ENCODE measurements at regions not wholly inside any gene's neighbourhood (a gene's known extent, or its start where the extent isn't known, plus 50 kb on each side); places are given as distances from the start of the nearest gene placed in this dataset.
"Not testable (repeated sequence)": the region's sequence is repeated elsewhere in the genome, so short reads cannot be mapped to it uniquely, and the experiment has no call there.

GRCh38 chr21:9744593-9744992 is 776.8 kb upstream of the TPTE start:
- not testable (repeated sequence) for H3K36me3 ChIP-seq (ENCODE audit: control insufficient read depth, insufficient read depth, low read length); H3K4me1 ChIP-seq (ENCODE audit: control insufficient read depth, insufficient read depth, low read length); H3K9me3 ChIP-seq (ENCODE audit: control insufficient read depth, low read depth, low read length); H3K27me3 ChIP-seq (ENCODE audit: control insufficient read depth, insufficient read depth, low read length); H3K27ac ChIP-seq (ENCODE audit: low read length); H3K4me3 ChIP-seq (ENCODE audit: low read length); DNase-seq
- WGBS (ENCODE audit: insufficient coverage, low lambda C conversion rate), result 60% methylated on average over 1 of the region's 4 CpGs

- not testable (repeated sequence) for H3K36me3 ChIP-seq (ENCODE audit: control insufficient read depth, insufficient read depth, low read length); DNase-seq; H3K27me3 ChIP-seq (ENCODE audit: control insufficient read depth, insufficient read depth, low read length); H3K9me3 ChIP-seq (ENCODE audit: control insufficient read depth, low read depth, low read length); H3K27ac ChIP-seq (ENCODE audit: low read length); H3K4me3 ChIP-seq (ENCODE audit: low read length); H3K4me1 ChIP-seq (ENCODE audit: control insufficient read depth, insufficient read depth, low read length)
- 52% methylated on average over 6 of the region's 9 CpGs for WGBS (ENCODE audit: insufficient coverage, low lambda C conversion rate)
These were observed 775.8 kb upstream of the TPTE start for GRCh38 chr21:9745457-9746108.

GRCh38 chr21:9746311-9746710 is 775.1 kb upstream of the TPTE start:
- not testable (repeated sequence) for H3K36me3 ChIP-seq (ENCODE audit: control insufficient read depth, insufficient read depth, low read length); H3K4me3 ChIP-seq (ENCODE audit: low read length); DNase-seq; H3K27me3 ChIP-seq (ENCODE audit: control insufficient read depth, insufficient read depth, low read length); H3K27ac ChIP-seq (ENCODE audit: low read length); H3K4me1 ChIP-seq (ENCODE audit: control insufficient read depth, insufficient read depth, low read length); H3K9me3 ChIP-seq (ENCODE audit: control insufficient read depth, low read depth, low read length)
- WGBS (ENCODE audit: insufficient coverage, low lambda C conversion rate), result no CpG with 5 or more reads among the region's 2 CpGs

- H3K9me3 ChIP-seq (ENCODE audit: control insufficient read depth, low read depth, low read length); H3K27ac ChIP-seq (ENCODE audit: low read length); H3K36me3 ChIP-seq (ENCODE audit: control insufficient read depth, insufficient read depth, low read length); DNase-seq; H3K4me3 ChIP-seq (ENCODE audit: low read length); H3K27me3 ChIP-seq (ENCODE audit: control insufficient read depth, insufficient read depth, low read length); H3K4me1 ChIP-seq (ENCODE audit: control insufficient read depth, insufficient read depth, low read length): not testable (repeated sequence)
- 40% methylated on average over 1 of the region's 8 CpGs for WGBS (ENCODE audit: insufficient coverage, low lambda C conversion rate)
These were observed 774.4 kb upstream of the TPTE start for GRCh38 chr21:9746831-9747606.

- not testable (repeated sequence) for H3K9me3 ChIP-seq (ENCODE audit: control insufficient read depth, low read depth, low read length); DNase-seq; H3K27ac ChIP-seq (ENCODE audit: low read length); H3K36me3 ChIP-seq (ENCODE audit: control insufficient read depth, insufficient read depth, low read length); H3K4me3 ChIP-seq (ENCODE audit: low read length); H3K4me1 ChIP-seq (ENCODE audit: control insufficient read depth, insufficient read depth, low read length); H3K27me3 ChIP-seq (ENCODE audit: control insufficient read depth, insufficient read depth, low read length)
- no CpG with 5 or more reads among the region's 5 CpGs for WGBS (ENCODE audit: insufficient coverage, low lambda C conversion rate)
These were observed 773.5 kb upstream of the TPTE start for GRCh38 chr21:9747870-9748269.

DNA sequence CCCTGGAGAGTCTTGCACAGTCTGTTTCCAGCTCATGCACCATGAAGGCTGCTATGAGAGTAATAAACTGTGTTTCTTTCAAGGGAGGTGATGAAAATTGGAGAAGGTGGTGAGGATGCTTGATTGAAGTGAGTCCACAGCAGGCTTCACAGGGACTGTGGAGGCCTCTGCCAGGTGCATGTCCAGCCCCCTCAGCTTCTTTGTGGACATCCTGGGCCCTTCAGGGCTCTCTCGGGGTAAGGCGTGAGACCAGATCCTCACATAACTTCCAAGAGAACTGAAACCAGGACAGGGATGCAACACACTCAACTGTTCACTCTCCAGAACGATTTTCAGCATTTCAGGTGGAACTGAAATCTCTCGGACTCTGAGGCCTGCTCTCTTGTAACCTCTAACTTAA is 772.9 kb upstream of the TPTE start:
- H3K27ac ChIP-seq (ENCODE audit: low read length); H3K9me3 ChIP-seq (ENCODE audit: control insufficient read depth, low read depth, low read length); H3K4me1 ChIP-seq (ENCODE audit: control insufficient read depth, insufficient read depth, low read length); H3K27me3 ChIP-seq (ENCODE audit: control insufficient read depth, insufficient read depth, low read length); H3K4me3 ChIP-seq (ENCODE audit: low read length); H3K36me3 ChIP-seq (ENCODE audit: control insufficient read depth, insufficient read depth, low read length); DNase-seq: not testable (repeated sequence)
- WGBS (ENCODE audit: insufficient coverage, low lambda C conversion rate), result 33% methylated on average over 2 of the region's 4 CpGs

DNA sequence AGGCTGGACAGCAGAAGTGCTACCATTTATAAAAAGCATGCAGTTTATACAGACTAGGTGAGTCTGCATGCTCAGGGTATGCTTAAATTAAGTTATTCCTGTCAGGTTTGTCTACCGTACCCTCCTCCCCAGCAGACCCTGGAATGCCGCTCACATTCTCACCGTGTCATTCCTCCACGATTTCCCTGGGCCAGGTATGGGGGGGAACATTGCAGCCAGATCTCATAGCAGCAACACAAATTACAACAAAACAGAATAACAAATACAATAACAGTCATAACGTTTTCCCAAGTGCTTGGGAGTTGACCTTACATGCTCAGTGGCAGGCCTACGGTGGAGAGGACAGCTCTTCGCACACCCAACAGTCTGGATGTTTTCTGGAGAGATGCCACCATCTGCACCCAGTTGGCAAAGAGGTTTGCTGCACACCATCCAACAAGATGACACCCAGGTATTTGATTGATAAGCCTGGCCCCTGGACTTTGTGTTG is 771.6 kb upstream of the TPTE start:
- H3K36me3 ChIP-seq (ENCODE audit: control insufficient read depth, insufficient read depth, low read length); H3K27ac ChIP-seq (ENCODE audit: low read length); H3K9me3 ChIP-seq (ENCODE audit: control insufficient read depth, low read depth, low read length); H3K27me3 ChIP-seq (ENCODE audit: control insufficient read depth, insufficient read depth, low read length); H3K4me1 ChIP-seq (ENCODE audit: control insufficient read depth, insufficient read depth, low read length); H3K4me3 ChIP-seq (ENCODE audit: low read length); DNase-seq: not testable (repeated sequence)
- 94% methylated on average over 2 of the region's 7 CpGs for WGBS (ENCODE audit: insufficient coverage, low lambda C conversion rate)

DNA sequence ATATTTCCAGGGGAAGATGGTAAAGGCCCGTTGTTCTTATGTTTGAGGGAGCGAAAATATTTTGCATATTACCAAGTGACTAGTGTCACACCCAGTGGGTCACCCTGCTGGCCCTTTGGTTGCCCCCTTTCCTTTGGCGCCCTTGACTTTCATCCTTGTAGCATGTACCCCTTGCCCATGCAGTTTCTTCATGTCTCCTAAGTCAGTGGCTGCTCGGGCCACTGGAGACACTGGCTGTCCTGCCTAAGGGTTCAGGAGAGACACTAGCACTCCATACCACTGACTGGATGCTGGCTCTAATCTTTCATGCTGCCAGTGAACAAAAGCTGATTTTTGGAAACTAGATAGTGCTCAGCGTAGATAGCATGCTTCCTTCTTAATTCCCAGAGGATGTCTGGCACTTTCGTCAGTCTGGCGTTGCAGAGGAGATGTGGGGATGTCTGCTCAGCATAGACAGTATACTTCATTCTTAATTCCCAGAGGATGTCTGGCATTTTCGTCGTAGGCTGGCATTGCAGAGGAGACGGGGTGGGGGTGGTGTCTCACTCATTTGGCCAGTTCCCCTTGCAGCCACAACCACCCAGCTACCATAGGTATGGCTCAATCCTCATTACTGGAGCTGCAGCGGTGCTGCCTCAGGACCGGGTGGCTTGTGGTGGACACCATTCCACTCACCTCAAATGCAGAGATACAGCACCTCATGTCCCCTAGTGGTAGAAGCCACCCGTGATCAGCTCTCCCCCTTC is 770.9 kb upstream of the TPTE start:
- WGBS (ENCODE audit: insufficient coverage, low lambda C conversion rate), result 61% methylated on average over 3 of the region's 13 CpGs

GRCh38 chr21:9751087-9751585 is 770.2 kb upstream of the TPTE start:
- H3K27me3 ChIP-seq (ENCODE audit: control insufficient read depth, insufficient read depth, low read length); DNase-seq; H3K4me3 ChIP-seq (ENCODE audit: low read length); H3K9me3 ChIP-seq (ENCODE audit: control insufficient read depth, low read depth, low read length); H3K36me3 ChIP-seq (ENCODE audit: control insufficient read depth, insufficient read depth, low read length); H3K27ac ChIP-seq (ENCODE audit: low read length); H3K4me1 ChIP-seq (ENCODE audit: control insufficient read depth, insufficient read depth, low read length): not testable (repeated sequence)
- no CpG with 5 or more reads among the region's 6 CpGs for WGBS (ENCODE audit: insufficient coverage, low lambda C conversion rate)

More for the DNA sequence above, 770.9 kb upstream of the TPTE start:
- no peaks in the 10 kb centered on the region for H3K27me3 ChIP-seq (ENCODE audit: control insufficient read depth, insufficient read depth, low read length)
- no peaks in the 10 kb centered on the region for H3K36me3 ChIP-seq (ENCODE audit: control insufficient read depth, insufficient read depth, low read length)
- no peak overlapping the region for H3K4me3 ChIP-seq (ENCODE audit: low read length)
- H3K27ac ChIP-seq (ENCODE audit: low read length), result no peak overlapping the region
- no peak for DNase-seq
- no peaks in the 10 kb centered on the region for H3K9me3 ChIP-seq (ENCODE audit: control insufficient read depth, low read depth, low read length)
- H3K4me1 ChIP-seq (ENCODE audit: control insufficient read depth, insufficient read depth, low read length), result no peaks in the 10 kb centered on the region

- not testable (repeated sequence) for H3K9me3 ChIP-seq (ENCODE audit: control insufficient read depth, low read depth, low read length); H3K4me3 ChIP-seq (ENCODE audit: low read length); H3K4me1 ChIP-seq (ENCODE audit: control insufficient read depth, insufficient read depth, low read length); H3K27me3 ChIP-seq (ENCODE audit: control insufficient read depth, insufficient read depth, low read length); H3K27ac ChIP-seq (ENCODE audit: low read length); H3K36me3 ChIP-seq (ENCODE audit: control insufficient read depth, insufficient read depth, low read length); DNase-seq
- no CpG with 5 or more reads among the region's 9 CpGs for WGBS (ENCODE audit: insufficient coverage, low lambda C conversion rate)
These were observed 769.4 kb upstream of the TPTE start for GRCh38 chr21:9752028-9752427.

Data from large intestine (tissue), 3 donors.